ENCODE measurements at regions not wholly inside any gene's neighbourhood (a gene's known extent, or its start where the extent isn't known, plus 50 kb on each side); places are given as distances from the start of the nearest gene placed in this dataset.

- intact Hi-C loops (cut with DNase I, micrococcal nuclease), result no loop called here
- Histone ChIP-seq H3K27ac (ENCODE audit: low read depth in 1 of 2, low read length in 2 of 2) (no peak overlapping the region), H3K27me3 (ENCODE audit: control insufficient read depth in 1 of 2, insufficient read depth in 2 of 2, low read length in 2 of 2) (no peaks in the 10 kb centered on the region), H3K4me1 (ENCODE audit: insufficient read depth, low read length) (no peaks in the 10 kb centered on the region), H3K36me3 (ENCODE audit: insufficient read depth, low read length) (no peaks in the 10 kb centered on the region), H3K9me3 (ENCODE audit: control insufficient read depth in 1 of 2, insufficient read depth in 1 of 2, low read length in 2 of 2) (peaks cover 0 to 3% of the 10 kb centered on the region in 2 experiments), H3K4me3 (ENCODE audit: low read length) (no peak overlapping the region)
- ChIA-PET POLR2A (no interaction called here), CTCF (no interaction called here)
- Mint-ChIP-seq H3K36me3 (ENCODE audit: low read depth) (no peaks in the 10 kb centered on the region), H3K27ac (no peak overlapping the region), H3K4me1 (ENCODE audit: low read depth) (no peaks in the 10 kb centered on the region), H3K4me3 (no peak overlapping the region), H3K27me3 (no peaks in the 10 kb centered on the region), H3K9me3 (peaks cover 3% of the 10 kb centered on the region)
- TF ChIP-seq CTCF (IDR thresholded peaks at IDR 0.05), result no peak
- DNase-seq (no peak), ATAC-seq (ENCODE audit: poor library complexity) (no peak)
These were observed 91.1 kb upstream of the VEGFC start for GRCh38 chr4:176883681-176884418.

- CTCF ChIA-PET, result no interaction called here
- no peak for TF ChIP-seq CTCF (IDR thresholded peaks at IDR 0.05)
- no peak overlapping the region for H3K4me3 Mint-ChIP-seq
- peaks cover 3% of the 10 kb centered on the region for H3K9me3 Mint-ChIP-seq
- H3K27ac ChIP-seq (ENCODE audit: low read depth in 1 of 2, low read length in 2 of 2), result no peak overlapping the region
- DNase-seq, result no peak
- H3K36me3 Mint-ChIP-seq (ENCODE audit: low read depth), result no peaks in the 10 kb centered on the region
- no peaks in the 10 kb centered on the region for H3K4me1 ChIP-seq (ENCODE audit: insufficient read depth, low read length)
- H3K4me3 ChIP-seq (ENCODE audit: low read length), result no peak overlapping the region
- no peaks in the 10 kb centered on the region for H3K9me3 ChIP-seq (ENCODE audit: control insufficient read depth in 1 of 2, insufficient read depth in 1 of 2, low read length in 2 of 2)
- intact Hi-C loops (cut with DNase I, micrococcal nuclease), result no loop called here
- no peak for ATAC-seq (ENCODE audit: poor library complexity)
- H3K4me1 Mint-ChIP-seq (ENCODE audit: low read depth), result no peaks in the 10 kb centered on the region
- H3K27me3 ChIP-seq (ENCODE audit: control insufficient read depth in 1 of 2, insufficient read depth in 2 of 2, low read length in 2 of 2), result no peaks in the 10 kb centered on the region
- no peak overlapping the region for H3K27ac Mint-ChIP-seq
- H3K27me3 Mint-ChIP-seq, result no peaks in the 10 kb centered on the region
- POLR2A ChIA-PET, result no interaction called here
- H3K36me3 ChIP-seq (ENCODE audit: insufficient read depth, low read length), result no peaks in the 10 kb centered on the region
These were observed 92.5 kb upstream of the VEGFC start for GRCh38 chr4:176885224-176885623.

GRCh38 chr4:176886135-176886534, 93.4 kb upstream of the VEGFC start:
- H3K27ac Mint-ChIP-seq, result no peak overlapping the region
- H3K4me1 Mint-ChIP-seq (ENCODE audit: low read depth), result no peaks in the 10 kb centered on the region
- POLR2A ChIA-PET, result no interaction called here
- ATAC-seq (ENCODE audit: poor library complexity) (no peak), DNase-seq (no peak)
- no peak for TF ChIP-seq CTCF (IDR thresholded peaks at IDR 0.05)
- Histone ChIP-seq H3K4me1 (ENCODE audit: insufficient read depth, low read length) (no peaks in the 10 kb centered on the region), H3K27ac (ENCODE audit: low read depth in 1 of 2, low read length in 2 of 2) (no peak overlapping the region), H3K36me3 (ENCODE audit: insufficient read depth, low read length) (no peaks in the 10 kb centered on the region), H3K27me3 (ENCODE audit: control insufficient read depth in 1 of 2, insufficient read depth in 2 of 2, low read length in 2 of 2) (no peaks in the 10 kb centered on the region), H3K4me3 (ENCODE audit: low read length) (no peak overlapping the region), H3K9me3 (ENCODE audit: control insufficient read depth in 1 of 2, insufficient read depth in 1 of 2, low read length in 2 of 2) (no peaks in the 10 kb centered on the region)
- CTCF ChIA-PET, result no interaction called here
- no peaks in the 10 kb centered on the region for H3K36me3 Mint-ChIP-seq (ENCODE audit: low read depth)
- no peak overlapping the region for H3K4me3 Mint-ChIP-seq
- intact Hi-C loops (cut with DNase I, micrococcal nuclease), result no loop called here
- H3K9me3 Mint-ChIP-seq, result peaks cover 3% of the 10 kb centered on the region
- no peaks in the 10 kb centered on the region for H3K27me3 Mint-ChIP-seq

All from CD4-positive, alpha-beta T cell (primary cell).